ENCODE measurements at regions not wholly inside any gene's neighbourhood (a gene's known extent, or its start where the extent isn't known, plus 50 kb on each side); places are given as distances from the start of the nearest gene placed in this dataset.

DNA sequence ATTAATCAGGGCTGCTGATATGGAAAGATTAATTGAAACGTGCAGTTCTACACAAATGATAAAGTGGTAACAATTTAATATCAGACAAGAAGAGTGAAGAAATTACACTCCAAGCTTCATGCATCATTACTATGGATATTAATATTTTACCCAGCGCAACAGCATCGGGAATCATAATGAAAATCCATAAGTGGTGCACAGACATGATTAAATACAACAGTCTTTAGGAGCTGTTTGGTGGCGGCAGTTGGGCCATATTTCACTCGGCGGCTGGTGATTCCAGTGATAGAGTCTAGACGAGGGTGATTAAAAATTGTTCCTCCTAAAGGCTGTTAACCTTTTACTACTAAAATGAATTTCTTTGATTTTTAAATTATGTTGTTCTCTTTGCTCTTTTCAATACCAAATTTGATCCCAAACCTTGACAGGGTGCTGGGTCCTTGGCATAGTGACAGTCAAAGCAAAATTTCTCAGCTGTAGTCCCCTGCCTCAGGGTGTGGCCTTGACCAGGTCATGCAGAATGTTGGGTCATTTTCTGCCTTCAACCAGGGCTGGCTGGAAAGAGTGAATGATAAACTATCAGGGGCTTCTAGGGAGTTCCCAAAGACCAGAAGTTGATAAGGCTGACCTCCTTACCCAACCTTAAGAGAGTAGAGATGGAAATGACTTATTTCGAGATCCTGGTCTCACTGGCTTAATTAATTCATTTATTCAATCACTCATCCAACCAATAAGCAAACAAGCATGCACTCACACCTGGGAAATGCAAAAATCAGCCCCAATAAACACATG, 392.0 kb downstream of the IL20RB start:
- no peaks in the 10 kb centered on the region for H3K4me1 ChIP-seq (ENCODE audit: control insufficient read depth, extremely low read depth, insufficient read depth, low read length)
- TF ChIP-seq, protein P1, sequence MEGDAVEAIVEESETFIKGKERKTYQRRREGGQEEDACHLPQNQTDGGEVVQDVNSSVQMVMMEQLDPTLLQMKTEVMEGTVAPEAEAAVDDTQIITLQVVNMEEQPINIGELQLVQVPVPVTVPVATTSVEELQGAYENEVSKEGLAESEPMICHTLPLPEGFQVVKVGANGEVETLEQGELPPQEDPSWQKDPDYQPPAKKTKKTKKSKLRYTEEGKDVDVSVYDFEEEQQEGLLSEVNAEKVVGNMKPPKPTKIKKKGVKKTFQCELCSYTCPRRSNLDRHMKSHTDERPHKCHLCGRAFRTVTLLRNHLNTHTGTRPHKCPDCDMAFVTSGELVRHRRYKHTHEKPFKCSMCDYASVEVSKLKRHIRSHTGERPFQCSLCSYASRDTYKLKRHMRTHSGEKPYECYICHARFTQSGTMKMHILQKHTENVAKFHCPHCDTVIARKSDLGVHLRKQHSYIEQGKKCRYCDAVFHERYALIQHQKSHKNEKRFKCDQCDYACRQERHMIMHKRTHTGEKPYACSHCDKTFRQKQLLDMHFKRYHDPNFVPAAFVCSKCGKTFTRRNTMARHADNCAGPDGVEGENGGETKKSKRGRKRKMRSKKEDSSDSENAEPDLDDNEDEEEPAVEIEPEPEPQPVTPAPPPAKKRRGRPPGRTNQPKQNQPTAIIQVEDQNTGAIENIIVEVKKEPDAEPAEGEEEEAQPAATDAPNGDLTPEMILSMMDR (optimal IDR thresholded peaks at IDR 0.05 in 1 of 3, IDR thresholded peaks at IDR 0.05 in 1 of 3, conservative IDR thresholded peaks at IDR 0.05 in 1 of 3; ENCODE audit: extremely low read depth in 1 of 3, insufficient read depth in 2 of 3, low read length in 3 of 3) = no peak
- no peak for TF ChIP-seq EZH2 (IDR thresholded peaks at IDR 0.05; ENCODE audit: low read length)
- no peaks in the 10 kb centered on the region for H4K20me1 ChIP-seq (ENCODE audit: control insufficient read depth, extremely low read depth, insufficient read depth, low read length)
- H3K9ac ChIP-seq (ENCODE audit: control insufficient read depth, extremely low read depth, insufficient read depth, low read length) = no peak overlapping the region
- no peaks in the 10 kb centered on the region for H3K9me3 ChIP-seq (ENCODE audit: control insufficient read depth, low read depth, low read length)
- no peaks in the 10 kb centered on the region for H3K36me3 ChIP-seq (ENCODE audit: control insufficient read depth in 2 of 2, extremely low read depth in 1 of 2, insufficient read depth in 2 of 2, low read length in 2 of 2)
- H3K79me2 ChIP-seq (ENCODE audit: control insufficient read depth, insufficient read depth, low read length) = no peaks in the 10 kb centered on the region
- no peak overlapping the region for H3K4me3 ChIP-seq (ENCODE audit: control insufficient read depth in 2 of 3, extremely low read depth in 1 of 3, insufficient read depth in 2 of 3, low read depth in 1 of 3, low read length in 3 of 3)
- H3K27ac ChIP-seq (ENCODE audit: control insufficient read depth, insufficient read depth, low read length) = no peak overlapping the region
- H3K27me3 ChIP-seq (ENCODE audit: control insufficient read depth, extremely low read depth, insufficient read depth, low read length) = no peaks in the 10 kb centered on the region
- dilution Hi-C loops (cut with MboI; ENCODE audit: extremely low pct_ligation_motif_present, low sequenced_read_pairs) = no loop called here
- no peak for DNase-seq (ENCODE audit: low read depth, low spot score)
- no peak overlapping the region for H3K4me2 ChIP-seq (ENCODE audit: control insufficient read depth, extremely low read depth, insufficient read depth, low read depth, low read length)
- H3K9me1 ChIP-seq (ENCODE audit: control insufficient read depth, extremely low read depth, insufficient read depth, low read length) = no peaks in the 10 kb centered on the region
- no peak overlapping the region for H2AFZ ChIP-seq (ENCODE audit: control insufficient read depth, low read length)
- no peak for FAIRE-seq

DNA sequence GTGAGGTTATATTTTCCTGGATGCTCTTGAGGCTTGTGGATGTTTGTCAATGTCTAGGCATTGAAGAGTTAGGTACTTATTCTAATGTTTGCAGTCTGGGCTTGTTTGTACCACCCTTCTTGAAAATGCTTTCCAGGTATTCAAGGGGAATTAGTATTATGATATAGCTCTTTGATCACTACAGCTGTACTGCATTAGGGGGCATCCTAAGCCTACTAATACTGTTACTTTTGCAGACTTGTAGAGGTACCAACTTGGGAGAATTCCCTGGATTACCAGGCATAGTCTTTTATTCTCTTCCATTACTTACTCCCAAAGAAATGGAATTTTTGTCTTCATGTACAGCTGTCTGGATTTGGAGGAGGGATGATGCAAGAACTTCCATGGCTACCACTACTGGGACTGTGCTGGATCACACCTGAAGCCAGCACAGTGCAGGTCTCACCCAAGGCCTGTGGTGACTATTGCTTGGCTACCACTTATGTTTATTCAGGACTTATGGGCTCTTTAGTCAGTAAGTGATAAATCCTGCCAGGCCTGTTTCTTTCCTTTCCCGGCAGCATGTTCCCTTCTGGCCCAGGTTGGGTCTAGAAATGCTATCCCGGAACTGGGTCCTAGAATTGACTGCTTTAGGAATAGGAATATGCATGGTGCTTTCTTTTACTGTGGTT, 402.9 kb downstream of the IL20RB start:
- DNase-seq (ENCODE audit: low read depth, low spot score) (no peak), FAIRE-seq (no peak)
- H3K79me2 ChIP-seq (ENCODE audit: control insufficient read depth, insufficient read depth, low read length) = no peaks in the 10 kb centered on the region
- no peaks in the 10 kb centered on the region for H3K9me3 ChIP-seq (ENCODE audit: control insufficient read depth, low read depth, low read length)
- no peaks in the 10 kb centered on the region for H3K36me3 ChIP-seq (ENCODE audit: control insufficient read depth in 2 of 2, extremely low read depth in 1 of 2, insufficient read depth in 2 of 2, low read length in 2 of 2)
- H3K4me1 ChIP-seq (ENCODE audit: control insufficient read depth, extremely low read depth, insufficient read depth, low read length) = no peaks in the 10 kb centered on the region
- no peak overlapping the region for H2AFZ ChIP-seq (ENCODE audit: control insufficient read depth, low read length)
- no peak overlapping the region for H3K4me3 ChIP-seq (ENCODE audit: control insufficient read depth in 2 of 3, extremely low read depth in 1 of 3, insufficient read depth in 2 of 3, low read depth in 1 of 3, low read length in 3 of 3)
- dilution Hi-C loops (cut with MboI; ENCODE audit: extremely low pct_ligation_motif_present, low sequenced_read_pairs) = no loop called here
- H3K9ac ChIP-seq (ENCODE audit: control insufficient read depth, extremely low read depth, insufficient read depth, low read length) = no peak overlapping the region
- H3K9me1 ChIP-seq (ENCODE audit: control insufficient read depth, extremely low read depth, insufficient read depth, low read length) = no peaks in the 10 kb centered on the region
- TF ChIP-seq, protein P1 (optimal IDR thresholded peaks at IDR 0.05 in 1 of 3, IDR thresholded peaks at IDR 0.05 in 1 of 3, conservative IDR thresholded peaks at IDR 0.05 in 1 of 3; ENCODE audit: extremely low read depth in 1 of 3, insufficient read depth in 2 of 3, low read length in 3 of 3) = no peak
- no peak for TF ChIP-seq EZH2 (IDR thresholded peaks at IDR 0.05; ENCODE audit: low read length)
- no peak overlapping the region for H3K4me2 ChIP-seq (ENCODE audit: control insufficient read depth, extremely low read depth, insufficient read depth, low read depth, low read length)
- no peaks in the 10 kb centered on the region for H3K27me3 ChIP-seq (ENCODE audit: control insufficient read depth, extremely low read depth, insufficient read depth, low read length)
- no peak overlapping the region for H3K27ac ChIP-seq (ENCODE audit: control insufficient read depth, insufficient read depth, low read length)
- no peaks in the 10 kb centered on the region for H4K20me1 ChIP-seq (ENCODE audit: control insufficient read depth, extremely low read depth, insufficient read depth, low read length)
